GM10248 (cell line): ENCODE measurements at regions not wholly inside any gene's neighbourhood (a gene's known extent, or its start where the extent isn't known, plus 50 kb on each side); places are given as distances from the start of the nearest gene placed in this dataset.

Experiments
- CTCF ChIA-PET: fragments of 300-600 bp; sonication (Branson Sonifier 250); formaldehyde crosslinking; extraction: SDS; loops from one replicate; lab custom pipeline; 2021; ENCODE audit warnings: antibody characterized with exemption; lab: Yijun Ruan, JAX
- POLR2A ChIA-PET: fragments of 350-650 bp; sonication (Branson Sonifier 250); formaldehyde crosslinking; extraction: SDS; loops from one replicate; lab custom pipeline; 2020; ENCODE audit warnings: antibody characterized with exemption; lab: Yijun Ruan, JAX
- DNase-seq: peaks from one replicate; pipeline ENCODE4 v3.0.0; 2012; ENCODE audit errors: extremely low spot score
- CTCF ChIP-seq: IDR thresholded peaks from 2 replicates; pipeline ENCODE4 v1.5.1; 2012; ENCODE audit warnings: mild to moderate bottlenecking, low read depth; ENCODE audit errors: extremely low read depth, missing control alignments, control extremely low read depth

- CTCF ChIA-PET, result interaction anchor here (1.0 kb wide), 1 partner anchor 54 kb away, joined by 3 read pairs; no protein-coding TSS in a partner anchor
- no peak for TF ChIP-seq CTCF
- no peak for DNase-seq
- POLR2A ChIA-PET, result no interaction called here
Measured at GRCh38 chr7:96484845-96485244, 162.9 kb upstream of the SLC25A13 start.

GRCh38 chr7:96484091-96484490, 162.2 kb upstream of the SLC25A13 start:
- no peak for TF ChIP-seq CTCF
- POLR2A ChIA-PET, result no interaction called here
- CTCF ChIA-PET, result interaction anchor here (1.0 kb wide), 1 partner anchor 54 kb away, joined by 3 read pairs; no protein-coding TSS in a partner anchor
- DNase-seq, result no peak

- POLR2A ChIA-PET, result no interaction called here
- no peak for DNase-seq
- TF ChIP-seq CTCF, result no peak
- CTCF ChIA-PET, result no interaction called here
Measured at GRCh38 chr7:96481796-96482195, 159.9 kb upstream of the SLC25A13 start.

- POLR2A ChIA-PET, result no interaction called here
- CTCF ChIA-PET, result interaction anchor here (1.7 to 1.8 kb wide), 2 partner anchors 11 kb away, joined by 4 to 7 read pairs; no protein-coding TSS in a partner anchor
- no peak for DNase-seq
- no peak for TF ChIP-seq CTCF
Measured at GRCh38 chr7:96479015-96479645, 157.2 kb upstream of the SLC25A13 start.

- ChIA-PET POLR2A (no interaction called here), CTCF (no interaction called here)
- TF ChIP-seq CTCF, result no peak
- no peak for DNase-seq
Measured at GRCh38 chr7:96471606-96472005, 149.7 kb upstream of the SLC25A13 start.

- no peak for DNase-seq
- CTCF ChIA-PET, result interaction anchor here (1.3 to 1.4 kb wide), 2 partner anchors 23 to 575 kb away, joined by 3 to 5 read pairs; no protein-coding TSS in a partner anchor
- POLR2A ChIA-PET, result no interaction called here
- no peak for TF ChIP-seq CTCF
Measured at GRCh38 chr7:96452146-96452545, 130.2 kb upstream of the SLC25A13 start.

- DNase-seq, result no peak
- TF ChIP-seq CTCF, result no peak
- POLR2A ChIA-PET, result no interaction called here
- CTCF ChIA-PET, result no interaction called here
Measured at GRCh38 chr7:96449094-96449493, 127.2 kb upstream of the SLC25A13 start.
